Activated CD4-positive, alpha-beta memory T cell treated with anti-CD3 and anti-CD28 coated beads for 36 hours (primary cell): ENCODE measurements at regions not wholly inside any gene's neighbourhood (a gene's known extent, or its start where the extent isn't known, plus 50 kb on each side); places are given as distances from the start of the nearest gene placed in this dataset.

Experiments
- CTCF ChIA-PET: fragments of 350-600 bp; sonication (Branson Sonifier 250); formaldehyde crosslinking; loops from one replicate; lab custom pipeline; 2021; ENCODE audit warnings: antibody characterized with exemption, inconsistent platforms; lab: Charles Lee
- POLR2A ChIA-PET: fragments of 350-600 bp; sonication (Branson Sonifier 250); formaldehyde crosslinking; loops from one replicate; lab custom pipeline; 2021; ENCODE audit warnings: antibody characterized with exemption; lab: Charles Lee
- DNase-seq: peaks from one replicate; pipeline ENCODE4 v3.0.0-alpha.2; 2020
- H3K27ac Mint-ChIP-seq: one replicate; pipeline ENCODE4 v1.8.0; 2021; ENCODE audit warnings: mixed read lengths
- H3K27me3 Mint-ChIP-seq: one replicate; pipeline ENCODE4 v1.8.0; 2021; ENCODE audit warnings: mixed read lengths
- H3K36me3 Mint-ChIP-seq: one replicate; pipeline ENCODE4 v1.8.0; 2021; ENCODE audit warnings: mixed read lengths
- H3K4me1 Mint-ChIP-seq: one replicate; pipeline ENCODE4 v1.8.0; 2021; ENCODE audit warnings: low read depth, mixed read lengths
- H3K4me3 Mint-ChIP-seq: one replicate; pipeline ENCODE4 v1.8.0; 2021; ENCODE audit warnings: mild to moderate bottlenecking, mixed read lengths
- H3K9me3 Mint-ChIP-seq: one replicate; pipeline ENCODE4 v1.8.0; 2021; ENCODE audit warnings: mixed read lengths
- intact Hi-C: fragments of 100-400 bp; cut with micrococcal nuclease; formaldehyde crosslinking; loops from one replicate; pipeline ENCODE4 v1.15.1; 2023

GRCh38 chr16:73426433-73427160 lies 378.7 kb upstream of the ZFHX3 start:
- Mint-ChIP-seq H3K36me3 (no peaks in the 10 kb centered on the region), H3K27ac (no peak overlapping the region), H3K9me3 (no peaks in the 10 kb centered on the region), H3K27me3 (no peaks in the 10 kb centered on the region), H3K4me1 (no peaks in the 10 kb centered on the region), H3K4me3 (no peak overlapping the region)
- ChIA-PET POLR2A (interaction anchor here (1.0 kb wide), 1 partner anchor 21 kb away, joined by 4 read pairs; no protein-coding TSS in a partner anchor), CTCF (no interaction called here)
- intact Hi-C loops, result no loop called here
- no peak for DNase-seq

GRCh38 chr16:73420676-73421075 lies 372.7 kb upstream of the ZFHX3 start:
- Mint-ChIP-seq H3K27ac (no peak overlapping the region), H3K36me3 (no peaks in the 10 kb centered on the region), H3K4me1 (no peaks in the 10 kb centered on the region), H3K27me3 (no peaks in the 10 kb centered on the region), H3K9me3 (peaks cover 3% of the 10 kb centered on the region), H3K4me3 (no peak overlapping the region)
- ChIA-PET POLR2A (no interaction called here), CTCF (no interaction called here)
- DNase-seq, result no peak
- intact Hi-C loops, result no loop called here

- no peaks in the 10 kb centered on the region for H3K36me3 Mint-ChIP-seq
- H3K27me3 Mint-ChIP-seq, result no peaks in the 10 kb centered on the region
- no peak overlapping the region for H3K27ac Mint-ChIP-seq
- no peaks in the 10 kb centered on the region for H3K4me1 Mint-ChIP-seq
- intact Hi-C loops, result no loop called here
- H3K9me3 Mint-ChIP-seq, result peaks cover 3% of the 10 kb centered on the region
- DNase-seq, result no peak
- ChIA-PET CTCF (no interaction called here), POLR2A (no interaction called here)
- no peak overlapping the region for H3K4me3 Mint-ChIP-seq
Observed at GRCh38 chr16:73420244-73420643, 372.3 kb upstream of the ZFHX3 start.

- Mint-ChIP-seq H3K4me3 (no peak overlapping the region), H3K27me3 (no peaks in the 10 kb centered on the region), H3K36me3 (no peaks in the 10 kb centered on the region), H3K4me1 (no peaks in the 10 kb centered on the region), H3K27ac (no peak overlapping the region), H3K9me3 (peaks cover 3% of the 10 kb centered on the region)
- DNase-seq, result no peak
- CTCF ChIA-PET, result no interaction called here
- intact Hi-C loops, result no loop called here
- POLR2A ChIA-PET, result no interaction called here
Observed at GRCh38 chr16:73418691-73419090, 370.8 kb upstream of the ZFHX3 start.

GRCh38 chr16:73418051-73418450 lies 370.1 kb upstream of the ZFHX3 start:
- no peak for DNase-seq

GRCh38 chr16:73415286-73415685 lies 367.4 kb upstream of the ZFHX3 start:
- no peak for DNase-seq
- POLR2A ChIA-PET, result no interaction called here
- no peak overlapping the region for H3K27ac Mint-ChIP-seq
- intact Hi-C loops, result no loop called here
- H3K27me3 Mint-ChIP-seq, result no peaks in the 10 kb centered on the region
- H3K4me3 Mint-ChIP-seq, result no peak overlapping the region
- no peaks in the 10 kb centered on the region for H3K36me3 Mint-ChIP-seq
- CTCF ChIA-PET, result no interaction called here
- no peaks in the 10 kb centered on the region for H3K4me1 Mint-ChIP-seq
- H3K9me3 Mint-ChIP-seq, result peaks cover 3% of the 10 kb centered on the region

More at GRCh38 chr16:73418051-73418450, 370.1 kb upstream of the ZFHX3 start:
- no peaks in the 10 kb centered on the region for H3K4me1 Mint-ChIP-seq
- CTCF ChIA-PET, result no interaction called here
- H3K4me3 Mint-ChIP-seq, result no peak overlapping the region
- intact Hi-C loops, result no loop called here
- no peaks in the 10 kb centered on the region for H3K36me3 Mint-ChIP-seq
- POLR2A ChIA-PET, result no interaction called here
- H3K27me3 Mint-ChIP-seq, result no peaks in the 10 kb centered on the region
- peaks cover 3% of the 10 kb centered on the region for H3K9me3 Mint-ChIP-seq
- H3K27ac Mint-ChIP-seq, result no peak overlapping the region

GRCh38 chr16:73414638-73415037 lies 366.7 kb upstream of the ZFHX3 start:
- Mint-ChIP-seq H3K27ac (no peak overlapping the region), H3K36me3 (no peaks in the 10 kb centered on the region), H3K4me3 (no peak overlapping the region), H3K27me3 (no peaks in the 10 kb centered on the region), H3K4me1 (no peaks in the 10 kb centered on the region), H3K9me3 (peaks cover 3% of the 10 kb centered on the region)
- no peak for DNase-seq
- ChIA-PET POLR2A (no interaction called here), CTCF (no interaction called here)
- intact Hi-C loops, result no loop called here

- Mint-ChIP-seq H3K4me1 (no peaks in the 10 kb centered on the region), H3K9me3 (peaks cover 3% of the 10 kb centered on the region), H3K27me3 (no peaks in the 10 kb centered on the region), H3K4me3 (no peak overlapping the region), H3K36me3 (no peaks in the 10 kb centered on the region), H3K27ac (no peak overlapping the region)
- intact Hi-C loops, result no loop called here
- POLR2A ChIA-PET, result no interaction called here
- no peak for DNase-seq
- CTCF ChIA-PET, result no interaction called here
Observed at GRCh38 chr16:73413830-73414190, 365.9 kb upstream of the ZFHX3 start.

GRCh38 chr16:73413091-73413829 lies 365.3 kb upstream of the ZFHX3 start:
- Mint-ChIP-seq H3K36me3 (no peaks in the 10 kb centered on the region), H3K27me3 (no peaks in the 10 kb centered on the region), H3K27ac (no peak overlapping the region), H3K4me1 (no peaks in the 10 kb centered on the region), H3K4me3 (no peak overlapping the region), H3K9me3 (peaks cover 3% of the 10 kb centered on the region)
- ChIA-PET CTCF (no interaction called here), POLR2A (no interaction called here)
- no peak for DNase-seq
- intact Hi-C loops, result no loop called here

- CTCF ChIA-PET, result no interaction called here
- intact Hi-C loops, result no loop called here
- H3K27ac Mint-ChIP-seq, result no peak overlapping the region
- no peaks in the 10 kb centered on the region for H3K27me3 Mint-ChIP-seq
- no peak for DNase-seq
- H3K9me3 Mint-ChIP-seq, result peaks cover 3% of the 10 kb centered on the region
- POLR2A ChIA-PET, result no interaction called here
- no peak overlapping the region for H3K4me3 Mint-ChIP-seq
- H3K4me1 Mint-ChIP-seq, result no peaks in the 10 kb centered on the region
- H3K36me3 Mint-ChIP-seq, result no peaks in the 10 kb centered on the region
Observed at GRCh38 chr16:73412416-73412815, 364.5 kb upstream of the ZFHX3 start.

GRCh38 chr16:73408716-73409115 lies 360.8 kb upstream of the ZFHX3 start:
- POLR2A ChIA-PET, result no interaction called here

GRCh38 chr16:73408311-73408710 lies 360.4 kb upstream of the ZFHX3 start:
- H3K9me3 Mint-ChIP-seq, result no peaks in the 10 kb centered on the region
- H3K4me1 Mint-ChIP-seq, result no peaks in the 10 kb centered on the region
- POLR2A ChIA-PET, result no interaction called here

More at GRCh38 chr16:73408716-73409115, 360.8 kb upstream of the ZFHX3 start:
- Mint-ChIP-seq H3K27ac (no peak overlapping the region), H3K36me3 (no peaks in the 10 kb centered on the region), H3K4me3 (no peak overlapping the region), H3K4me1 (no peaks in the 10 kb centered on the region), H3K27me3 (no peaks in the 10 kb centered on the region), H3K9me3 (no peaks in the 10 kb centered on the region)
- CTCF ChIA-PET, result no interaction called here
- DNase-seq, result no peak
- intact Hi-C loops, result no loop called here

GRCh38 chr16:73405851-73406250 lies 357.9 kb upstream of the ZFHX3 start:
- no peak overlapping the region for H3K27ac Mint-ChIP-seq
- CTCF ChIA-PET, result no interaction called here
- H3K9me3 Mint-ChIP-seq, result no peaks in the 10 kb centered on the region
- no peak overlapping the region for H3K4me3 Mint-ChIP-seq
- POLR2A ChIA-PET, result no interaction called here
- intact Hi-C loops, result no loop called here
- H3K36me3 Mint-ChIP-seq, result no peaks in the 10 kb centered on the region
- DNase-seq, result no peak
- H3K27me3 Mint-ChIP-seq, result no peaks in the 10 kb centered on the region
- H3K4me1 Mint-ChIP-seq, result no peaks in the 10 kb centered on the region

More at GRCh38 chr16:73408311-73408710, 360.4 kb upstream of the ZFHX3 start:
- CTCF ChIA-PET, result no interaction called here
- no peak for DNase-seq
- no peak overlapping the region for H3K4me3 Mint-ChIP-seq
- H3K36me3 Mint-ChIP-seq, result no peaks in the 10 kb centered on the region
- intact Hi-C loops, result no loop called here
- H3K27ac Mint-ChIP-seq, result no peak overlapping the region
- H3K27me3 Mint-ChIP-seq, result no peaks in the 10 kb centered on the region
